ENCODE measurements at regions not wholly inside any gene's neighbourhood (a gene's known extent, or its start where the extent isn't known, plus 50 kb on each side); places are given as distances from the start of the nearest gene placed in this dataset.
"Not testable (repeated sequence)": the region's sequence is repeated elsewhere in the genome, so short reads cannot be mapped to it uniquely, and the experiment has no call there.

GRCh38 chr6:37078814-37079213 is 73.4 kb downstream of the FGD2 start:
- Mint-ChIP-seq H3K4me1 (no peaks in the 10 kb centered on the region), H3K4me3 (no peak overlapping the region), H3K27me3 (no peaks in the 10 kb centered on the region), H3K9me3 (no peaks in the 10 kb centered on the region), H3K27ac (no peak overlapping the region), H3K36me3 (ENCODE audit: low read depth) (no peaks in the 10 kb centered on the region)
- ATAC-seq (no peak), DNase-seq (no peak)

GRCh38 chr6:37081042-37081607 is 75.7 kb downstream of the FGD2 start:
- DNase-seq (no peak), ATAC-seq (no peak)
- Mint-ChIP-seq H3K27ac (no peak overlapping the region), H3K27me3 (no peaks in the 10 kb centered on the region), H3K4me1 (no peaks in the 10 kb centered on the region), H3K4me3 (no peak overlapping the region), H3K9me3 (no peaks in the 10 kb centered on the region), H3K36me3 (ENCODE audit: low read depth) (no peaks in the 10 kb centered on the region)

GRCh38 chr6:37082390-37083130 is 77.1 kb downstream of the FGD2 start:
- DNase-seq: no peak
- Mint-ChIP-seq H3K27me3 (no peaks in the 10 kb centered on the region), H3K4me1 (no peaks in the 10 kb centered on the region), H3K4me3 (no peak overlapping the region), H3K27ac (no peak overlapping the region), H3K36me3 (ENCODE audit: low read depth) (no peaks in the 10 kb centered on the region), H3K9me3 (no peaks in the 10 kb centered on the region)
- no peak for ATAC-seq

GRCh38 chr6:37083243-37084138 is 78.0 kb downstream of the FGD2 start:
- Mint-ChIP-seq H3K27ac (no peak overlapping the region), H3K27me3 (no peaks in the 10 kb centered on the region), H3K4me3 (no peak overlapping the region), H3K9me3 (no peaks in the 10 kb centered on the region), H3K36me3 (ENCODE audit: low read depth) (no peaks in the 10 kb centered on the region), H3K4me1 (no peaks in the 10 kb centered on the region)
- DNase-seq (no peak), ATAC-seq (no peak)

GRCh38 chr6:37084665-37085064 is 79.2 kb downstream of the FGD2 start:
- not testable (repeated sequence) for H3K36me3 Mint-ChIP-seq (ENCODE audit: low read depth); ATAC-seq; H3K27ac Mint-ChIP-seq; H3K4me3 Mint-ChIP-seq; H3K9me3 Mint-ChIP-seq; DNase-seq; H3K27me3 Mint-ChIP-seq; H3K4me1 Mint-ChIP-seq

GRCh38 chr6:37085198-37085597 is 79.7 kb downstream of the FGD2 start:
- ATAC-seq: no peak
- Mint-ChIP-seq H3K4me1 (no peaks in the 10 kb centered on the region), H3K36me3 (ENCODE audit: low read depth) (no peaks in the 10 kb centered on the region), H3K4me3 (no peak overlapping the region), H3K9me3 (no peaks in the 10 kb centered on the region), H3K27me3 (no peaks in the 10 kb centered on the region), H3K27ac (no peak overlapping the region)
- DNase-seq: no peak

- no peaks in the 10 kb centered on the region for H3K36me3 Mint-ChIP-seq (ENCODE audit: low read depth)
- no peaks in the 10 kb centered on the region for H3K9me3 Mint-ChIP-seq
- peaks cover 9% of the 10 kb centered on the region for H3K4me1 Mint-ChIP-seq
- H3K27me3 Mint-ChIP-seq: no peaks in the 10 kb centered on the region
- ATAC-seq (no peak), DNase-seq (no peak)
- H3K27ac Mint-ChIP-seq: no peak overlapping the region
- no peak overlapping the region for H3K4me3 Mint-ChIP-seq
Observed at GRCh38 chr6:37088897-37089296, 81.1 kb upstream of the PIM1 start.

GRCh38 chr6:37089783-37090182 is 80.2 kb upstream of the PIM1 start:
- ATAC-seq (no peak), DNase-seq (no peak)
- H3K27ac Mint-ChIP-seq: no peak overlapping the region
- no peak overlapping the region for H3K4me3 Mint-ChIP-seq
- H3K36me3 Mint-ChIP-seq (ENCODE audit: low read depth): no peaks in the 10 kb centered on the region
- H3K27me3 Mint-ChIP-seq: no peaks in the 10 kb centered on the region
- H3K4me1 Mint-ChIP-seq: peaks cover 9% of the 10 kb centered on the region
- H3K9me3 Mint-ChIP-seq: no peaks in the 10 kb centered on the region

- H3K4me3 Mint-ChIP-seq; H3K27me3 Mint-ChIP-seq; ATAC-seq; H3K4me1 Mint-ChIP-seq; H3K9me3 Mint-ChIP-seq; H3K36me3 Mint-ChIP-seq (ENCODE audit: low read depth); DNase-seq; H3K27ac Mint-ChIP-seq: not testable (repeated sequence)
Observed at GRCh38 chr6:37091104-37091503, 78.8 kb upstream of the PIM1 start.

- not testable (repeated sequence) for DNase-seq; H3K36me3 Mint-ChIP-seq (ENCODE audit: low read depth); ATAC-seq; H3K4me3 Mint-ChIP-seq; H3K9me3 Mint-ChIP-seq; H3K4me1 Mint-ChIP-seq; H3K27ac Mint-ChIP-seq; H3K27me3 Mint-ChIP-seq
Observed at GRCh38 chr6:37091586-37091985, 78.4 kb upstream of the PIM1 start.

- Mint-ChIP-seq H3K27ac (no peak overlapping the region), H3K27me3 (no peaks in the 10 kb centered on the region), H3K9me3 (no peaks in the 10 kb centered on the region), H3K36me3 (ENCODE audit: low read depth) (no peaks in the 10 kb centered on the region), H3K4me3 (no peak overlapping the region), H3K4me1 (peaks cover 9% of the 10 kb centered on the region)
- ATAC-seq (no peak), DNase-seq (no peak)
Observed at GRCh38 chr6:37092923-37093727, 76.8 kb upstream of the PIM1 start.

- DNase-seq (no peak), ATAC-seq (no peak)
- Mint-ChIP-seq H3K27me3 (no peaks in the 10 kb centered on the region), H3K9me3 (no peaks in the 10 kb centered on the region), H3K4me3 (no peak overlapping the region), H3K36me3 (ENCODE audit: low read depth) (no peaks in the 10 kb centered on the region), H3K27ac (no peak overlapping the region), H3K4me1 (peaks cover 9% of the 10 kb centered on the region)
Observed at GRCh38 chr6:37093728-37094069, 76.3 kb upstream of the PIM1 start.

GRCh38 chr6:37095997-37096396 is 74.0 kb upstream of the PIM1 start:
- Mint-ChIP-seq H3K27ac (no peak overlapping the region), H3K27me3 (no peaks in the 10 kb centered on the region), H3K36me3 (ENCODE audit: low read depth) (no peaks in the 10 kb centered on the region), H3K4me3 (no peak overlapping the region), H3K9me3 (no peaks in the 10 kb centered on the region), H3K4me1 (peaks cover 9% of the 10 kb centered on the region)
- DNase-seq: no peak
- ATAC-seq: no peak

- H3K27ac Mint-ChIP-seq: no peak overlapping the region
Observed at GRCh38 chr6:37097335-37097734, 72.6 kb upstream of the PIM1 start.

More at GRCh38 chr6:37097335-37097734, 72.6 kb upstream of the PIM1 start:
- ATAC-seq (no peak), DNase-seq (no peak)
- Mint-ChIP-seq H3K4me1 (peaks cover 14% of the 10 kb centered on the region), H3K9me3 (no peaks in the 10 kb centered on the region), H3K4me3 (no peak overlapping the region), H3K36me3 (ENCODE audit: low read depth) (no peaks in the 10 kb centered on the region), H3K27me3 (no peaks in the 10 kb centered on the region)

All from activated naive CD8-positive, alpha-beta T cell treated with anti-CD3 and anti-CD28 coated beads, Interleukin-2, amount 50 U/mL, for 24 hours (primary cell).